Adrenal gland (tissue), 9 donors: ENCODE measurements at regions not wholly inside any gene's neighbourhood (a gene's known extent, or its start where the extent isn't known, plus 50 kb on each side); places are given as distances from the start of the nearest gene placed in this dataset.

ENCODE experiments used
- DNase-seq, 7 donors: peaks; one replicate each; pipeline ENCODE4 v3.0.0-alpha.2; 2019 to 2020
- H3K27ac ChIP-seq, 5 donors: fragments of 200-600 bp; sonication (generic) in 4 of 5; 1 replicate in 3 of 5; 2 replicates in 2 of 5; pipeline versions ENCODE4 v1.5.1 to v1.8.0; 2016 to 2020; ENCODE audit warnings: mild to moderate bottlenecking in 1 of 5
- H3K27me3 ChIP-seq: fragments of 200-600 bp; 2 replicates; pipeline ENCODE4 v1.8.0; 2021
- H3K36me3 ChIP-seq, 2 donors: fragments of 200-600 bp; replicated peaks in 1 of 2; 1 replicate in 1 of 2; 2 replicates in 1 of 2; pipeline versions ENCODE4 v1.5.1 to v1.8.0; 2018 to 2022
- H3K4me1 ChIP-seq, 2 donors: fragments of 200-600 bp; replicated peaks in 1 of 2; 1 replicate in 1 of 2; 2 replicates in 1 of 2; pipeline versions ENCODE4 v1.5.1 to v1.8.0; 2018 to 2021
- H3K4me3 ChIP-seq, 4 donors: fragments of 200-600 bp; sonication (generic) in 3 of 4; one replicate each; pipeline ENCODE4 v1.5.1; 2016 to 2018
- H3K9me3 ChIP-seq, 3 donors: fragments of 200-600 bp; sonication (generic) in 1 of 3; replicated peaks in 1 of 3; 1 replicate in 2 of 3; 2 replicates in 1 of 3; pipeline versions ENCODE4 v1.5.1 to v1.8.0; 2016 to 2021
- CTCF ChIP-seq, 6 experiments: fragments of 450-650 bp in 4 of 6; fragments of 200-600 bp in 2 of 6; sonication (generic) in 1 of 6; IDR thresholded peaks; 1 replicate in 5 of 6; 2 replicates in 1 of 6; pipeline versions ENCODE4 v1.5.1 to v1.8.0; 2016 to 2021; ENCODE audit warnings: antibody characterized with exemption in 6 of 6, mild to moderate bottlenecking in 2 of 6, moderate library complexity in 1 of 6
- POLR2A ChIP-seq, 2 donors: fragments of 450-650 bp; IDR thresholded peaks; one replicate each; pipeline ENCODE4 v1.6.1; 2017; ENCODE audit warnings: antibody characterized with exemption in 2 of 2, mild to moderate bottlenecking in 2 of 2, moderate library complexity in 1 of 2
- WGBS, 4 donors: extraction: QIAGEN DNeasy Blood & Tissue Kit in 2 of 4; methylation state at CpG; one replicate each; pipeline versions ENCODE4 v1.1.5 to v1.1.7; 2013 to 2017; 5-methylcytosine and 5-hydroxymethylcytosine counted together
- intact Hi-C, 2 donors: fragments of 100-400 bp; cut with DNase I; formaldehyde crosslinking; loops; one replicate each; pipeline versions ENCODE4 v1.14.1 to v1.15.0; 2022 to 2023
- donor health status: healthy with polysubstance abuse.
- donor health status: Bipolar disorder and iron deficiency.
- donor health status: DM: yes; HTN: yes; CAD: no.
- donor health status: DM: no; HTN: no; CAD: no.
- donor health status: DM: no; HTN: no; CAD: no.

GRCh38 chr5:58066076-58066475 is 393.8 kb downstream of the PLK2 start:
- WGBS, 4 donors = 69 to 81% (median 75%) methylated on average over 2 of the region's 2 CpGs
- intact Hi-C loops = no loop called here

DNA sequence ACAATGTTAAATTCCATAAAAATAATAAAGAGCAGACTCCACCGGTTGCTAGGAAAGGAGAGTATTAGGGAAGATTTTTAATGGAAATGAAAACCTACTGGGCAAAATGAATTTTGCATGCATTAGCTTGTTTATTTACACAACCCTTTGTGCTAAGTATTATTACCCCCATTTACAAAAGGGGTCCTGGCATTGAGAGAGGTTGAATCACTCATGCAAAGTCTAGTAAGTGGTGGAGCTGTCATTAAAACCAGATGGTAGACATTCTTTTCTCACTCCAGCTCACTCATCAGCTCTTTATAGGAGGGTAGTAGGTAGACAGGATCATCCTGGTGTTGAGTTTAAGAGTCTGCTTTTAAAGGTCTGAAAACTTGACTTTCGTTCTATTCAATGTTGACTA is 395.1 kb downstream of the PLK2 start:
- TF ChIP-seq POLR2A (IDR thresholded peaks at IDR 0.05) (no peak), CTCF (IDR thresholded peaks at IDR 0.05) (no peak)
- DNase-seq = no peak
- 64 to 92% (median 87%) methylated on average over 2 of the region's 2 CpGs for WGBS, 4 donors
- H3K36me3 ChIP-seq = no peaks in the 10 kb centered on the region
- no peaks in the 10 kb centered on the region for H3K9me3 ChIP-seq
- H3K4me3 ChIP-seq = no peak overlapping the region
- no peak overlapping the region for H3K27ac ChIP-seq
- H3K27me3 ChIP-seq = no peaks in the 10 kb centered on the region
- no peaks in the 10 kb centered on the region for H3K4me1 ChIP-seq
- intact Hi-C loops = no loop called here

More at GRCh38 chr5:58066076-58066475, 393.8 kb downstream of the PLK2 start:
- Histone ChIP-seq H3K27ac (no peak overlapping the region), H3K9me3 (no peaks in the 10 kb centered on the region), H3K4me3 (no peak overlapping the region), H3K36me3 (no peaks in the 10 kb centered on the region), H3K4me1 (no peaks in the 10 kb centered on the region), H3K27me3 (no peaks in the 10 kb centered on the region)
- no peak for DNase-seq
- no peak for TF ChIP-seq POLR2A (IDR thresholded peaks at IDR 0.05)
- no peak for TF ChIP-seq CTCF (IDR thresholded peaks at IDR 0.05)

GRCh38 chr5:58060996-58061395 is 398.9 kb downstream of the PLK2 start:
- intact Hi-C loops = no loop called here

DNA sequence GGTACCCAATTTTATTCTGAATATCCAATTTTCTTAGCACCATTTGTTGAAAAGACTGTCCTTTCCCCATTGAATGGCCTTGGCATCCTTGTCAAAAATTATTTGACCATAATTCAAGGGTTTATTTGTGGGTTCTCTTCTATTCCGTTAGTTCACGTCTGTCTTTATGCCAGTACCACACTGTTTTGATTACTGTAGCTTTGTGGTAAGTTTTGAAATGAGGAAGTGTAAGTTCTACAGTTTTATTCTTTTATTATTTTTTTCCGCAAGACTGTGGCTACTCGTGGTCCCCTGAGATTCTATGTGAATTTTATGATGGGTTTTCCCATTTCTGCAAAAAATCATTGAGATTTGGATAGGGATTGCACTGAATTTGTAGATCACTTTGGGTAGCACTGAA is 402.6 kb downstream of the PLK2 start:
- Histone ChIP-seq H3K36me3 (no peaks in the 10 kb centered on the region), H3K27ac (no peak overlapping the region), H3K4me1 (no peaks in the 10 kb centered on the region), H3K9me3 (no peaks in the 10 kb centered on the region), H3K27me3 (no peaks in the 10 kb centered on the region), H3K4me3 (no peak overlapping the region)
- DNase-seq = no peak
- TF ChIP-seq POLR2A (IDR thresholded peaks at IDR 0.05) = no peak
- no peak for TF ChIP-seq CTCF (IDR thresholded peaks at IDR 0.05)
- intact Hi-C loops = no loop called here
- WGBS, 4 donors = 63 to 89% (median 83%) methylated on average over 4 of the region's 4 CpGs

More at GRCh38 chr5:58060996-58061395, 398.9 kb downstream of the PLK2 start:
- Histone ChIP-seq H3K27me3 (no peaks in the 10 kb centered on the region), H3K27ac (peak overlapping the region in 1 of 5 donors; percentile 32), H3K9me3 (no peaks in the 10 kb centered on the region), H3K4me3 (no peak overlapping the region), H3K4me1 (no peaks in the 10 kb centered on the region), H3K36me3 (no peaks in the 10 kb centered on the region)
- no peak for TF ChIP-seq CTCF (IDR thresholded peaks at IDR 0.05)
- TF ChIP-seq POLR2A (IDR thresholded peaks at IDR 0.05) = no peak
- WGBS, 4 donors = 21 to 44% (median 41%) methylated on average over 3 of the region's 3 CpGs
- no peak for DNase-seq
